GM19351 (cell line): ENCODE measurements at regions not wholly inside any gene's neighbourhood (a gene's known extent, or its start where the extent isn't known, plus 50 kb on each side); places are given as distances from the start of the nearest gene placed in this dataset.

Experiments
- ATAC-seq: cut with Tn5 transposase; IDR thresholded peaks from one replicate; pipeline ENCODE4 v1.9.1; 2021; ENCODE audit warnings: mild to moderate bottlenecking, moderate library complexity; ENCODE audit not compliant: unreplicated experiment

DNA sequence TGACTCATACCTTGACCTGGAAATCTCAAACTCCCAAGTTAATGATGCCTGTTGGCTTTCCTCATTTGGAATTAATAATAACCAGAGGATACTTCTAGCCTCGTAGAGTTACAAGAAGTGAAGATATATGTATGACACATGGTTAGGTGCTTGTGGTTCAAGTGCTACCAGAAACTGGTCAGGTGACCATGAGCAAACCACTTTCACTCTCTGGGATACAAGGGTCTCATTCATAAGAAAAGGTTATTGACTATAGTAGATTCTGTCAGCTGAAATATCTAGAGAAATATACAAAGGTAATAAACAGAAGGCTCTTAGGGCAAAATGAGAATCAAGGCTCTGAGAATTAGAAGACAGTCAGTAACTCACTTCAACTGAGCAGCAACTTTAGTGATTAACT lies 233.3 kb downstream of the KCNA4 start:
- no peak for ATAC-seq

DNA sequence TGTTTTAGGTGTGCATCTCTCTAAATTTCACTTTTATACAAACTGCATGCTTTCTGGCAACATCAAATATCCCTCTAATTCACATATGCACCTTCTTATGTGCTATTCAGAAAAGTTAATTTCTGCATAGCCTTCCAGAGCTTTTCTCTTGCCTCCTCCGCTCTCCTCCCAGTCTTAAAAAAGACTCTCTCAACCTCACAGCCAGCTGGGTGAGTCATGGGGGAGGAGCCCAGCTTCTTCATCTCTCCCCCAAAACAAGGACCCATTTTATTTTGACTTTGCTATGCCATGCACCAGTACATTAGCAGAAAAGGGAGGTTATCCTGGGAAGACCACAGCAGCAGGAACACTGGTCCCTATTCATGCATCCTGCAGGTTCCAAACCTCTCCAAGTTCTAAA lies 234.4 kb downstream of the KCNA4 start:
- ATAC-seq: no peak

DNA sequence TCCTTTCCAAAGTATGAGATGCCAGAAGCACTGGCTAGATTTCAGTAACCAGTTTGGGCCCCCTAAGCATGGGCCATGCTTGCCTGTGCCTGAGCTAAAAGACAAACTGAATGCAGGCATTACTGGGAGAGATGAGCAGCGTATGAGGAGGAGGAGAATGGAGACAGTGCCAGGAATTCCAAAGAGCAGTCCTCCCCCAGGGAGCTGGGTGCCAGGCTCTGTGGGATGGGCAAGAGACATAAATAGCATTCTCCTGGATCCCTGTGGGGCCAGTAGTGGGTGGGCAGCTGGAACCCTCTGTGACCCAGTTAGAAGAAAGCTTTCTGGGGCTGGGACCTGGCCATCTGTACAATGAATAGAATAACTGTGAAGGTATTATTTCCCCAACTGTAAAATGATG lies 235.6 kb downstream of the KCNA4 start:
- ATAC-seq: no peak

DNA sequence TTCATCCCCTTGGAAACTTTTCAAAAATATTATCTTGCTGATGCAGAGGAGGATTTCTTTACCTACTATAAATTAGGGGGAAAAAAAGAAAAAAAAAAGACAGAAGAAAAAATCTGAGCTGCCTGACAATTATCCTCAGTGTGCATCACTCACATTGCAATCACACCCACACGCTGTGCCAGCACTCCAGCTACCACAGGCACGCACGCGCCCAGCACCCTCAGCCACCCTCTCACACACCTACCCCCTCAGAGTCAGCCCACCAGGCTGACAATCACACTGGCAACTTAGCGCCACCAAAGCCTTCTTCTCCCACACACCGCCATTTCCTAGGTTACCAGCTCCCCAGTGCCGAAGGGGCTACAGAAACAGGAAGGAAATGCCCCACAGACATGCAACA lies 236.1 kb downstream of the KCNA4 start:
- no peak for ATAC-seq

DNA sequence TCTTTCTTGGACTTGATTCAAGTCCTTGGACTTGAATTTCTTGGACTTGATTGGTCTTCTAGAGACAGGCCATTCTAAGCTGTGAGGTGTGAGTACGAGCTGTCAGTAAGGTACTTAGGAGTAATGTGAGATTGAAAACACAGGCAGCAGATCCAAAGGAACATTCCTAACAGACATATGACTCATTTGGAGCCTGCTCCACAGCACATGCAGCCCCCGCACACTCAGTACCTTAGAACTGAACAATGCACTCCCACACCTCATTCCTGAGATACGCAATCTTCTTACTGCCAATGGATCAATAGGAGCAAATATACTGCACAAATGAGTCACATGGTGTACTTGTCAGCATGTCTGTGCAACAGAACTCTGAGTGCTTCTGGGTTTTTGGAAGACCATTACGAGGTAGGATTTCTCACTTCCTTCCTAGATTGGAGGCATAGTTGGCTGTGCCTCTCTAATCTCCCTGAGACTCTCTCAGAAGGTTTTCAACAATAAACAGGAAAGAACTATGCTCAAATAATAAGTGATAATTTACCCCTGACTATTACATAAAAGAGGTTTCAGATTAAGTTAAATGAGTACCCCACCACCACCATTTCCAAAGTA lies 243.1 kb downstream of the KCNA4 start:
- no peak for ATAC-seq

DNA sequence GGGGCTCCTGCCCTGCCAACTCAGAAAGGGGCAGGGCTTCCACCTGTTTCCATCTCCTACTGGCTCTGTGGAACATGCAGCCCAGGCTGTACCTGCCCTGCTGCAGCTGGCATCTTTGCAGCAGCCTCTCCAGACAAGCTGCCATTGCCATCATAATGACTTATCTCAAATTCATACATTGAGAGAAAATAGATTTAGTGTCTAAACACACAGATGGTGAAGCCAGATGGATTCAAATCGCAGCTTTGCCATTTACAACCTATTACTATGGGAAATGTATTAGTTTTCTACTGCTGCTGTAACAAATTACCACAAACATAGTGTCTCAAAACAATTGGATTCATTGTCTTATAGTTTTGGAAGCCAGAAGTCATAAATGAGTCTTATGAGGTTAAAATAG lies 260.0 kb downstream of the KCNA4 start:
- no peak for ATAC-seq

DNA sequence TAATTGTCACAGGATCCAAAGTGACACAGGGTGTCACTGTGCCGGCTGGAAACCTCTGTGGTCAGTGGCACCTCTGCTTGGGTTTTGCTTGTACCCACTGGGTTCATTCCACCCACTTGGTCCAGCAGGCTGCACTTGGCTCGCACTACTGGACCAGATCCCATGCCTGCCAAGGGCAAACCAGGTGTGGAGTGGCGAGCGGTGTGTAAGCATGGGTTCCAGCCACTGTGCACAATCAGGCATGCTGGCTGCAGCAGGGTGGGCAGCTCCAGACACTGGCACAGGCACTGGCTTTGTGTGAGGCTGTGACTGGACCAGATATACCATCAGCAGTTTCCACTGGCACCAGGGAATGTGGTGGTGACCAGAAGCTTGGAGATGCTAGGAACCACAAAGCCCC lies 261.4 kb downstream of the KCNA4 start:
- ATAC-seq: no peak

DNA sequence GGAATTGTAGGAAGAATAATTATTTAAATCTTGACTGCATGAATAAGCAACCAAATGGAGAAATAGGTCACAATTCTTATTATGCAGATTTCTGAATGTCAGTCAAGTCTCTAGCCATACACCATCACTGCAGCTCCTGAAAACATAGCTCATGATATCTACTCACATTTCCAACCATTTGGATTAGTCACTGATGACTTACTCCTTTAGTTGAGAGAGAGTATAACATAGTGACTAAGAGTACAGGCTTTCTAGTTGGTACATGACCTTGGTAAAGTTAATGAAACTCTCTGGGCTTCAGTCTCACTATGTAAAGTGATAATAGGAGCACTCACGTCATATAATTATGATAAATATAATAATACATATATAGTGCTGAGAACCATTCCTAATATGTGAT lies 265.2 kb downstream of the KCNA4 start:
- ATAC-seq: no peak

DNA sequence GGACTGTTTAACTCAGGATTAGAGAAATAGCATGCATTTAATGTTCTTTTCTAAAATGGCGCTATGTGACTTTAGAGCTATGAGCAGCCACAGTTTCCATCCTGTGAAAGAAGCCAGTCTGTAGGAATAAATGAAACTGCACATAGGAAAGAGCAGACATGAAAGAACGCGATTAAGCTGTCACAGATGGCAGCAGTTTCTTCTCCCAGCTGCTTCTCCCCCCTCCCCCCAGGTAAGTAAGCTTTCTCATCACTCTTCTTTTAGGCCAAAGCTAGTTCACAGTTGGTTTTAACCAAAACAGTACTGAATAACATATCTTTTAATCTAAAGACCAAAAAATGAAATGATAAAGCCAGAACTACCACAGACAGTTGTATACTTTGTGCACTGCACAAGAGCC lies 266.4 kb downstream of the KCNA4 start:
- no peak for ATAC-seq

DNA sequence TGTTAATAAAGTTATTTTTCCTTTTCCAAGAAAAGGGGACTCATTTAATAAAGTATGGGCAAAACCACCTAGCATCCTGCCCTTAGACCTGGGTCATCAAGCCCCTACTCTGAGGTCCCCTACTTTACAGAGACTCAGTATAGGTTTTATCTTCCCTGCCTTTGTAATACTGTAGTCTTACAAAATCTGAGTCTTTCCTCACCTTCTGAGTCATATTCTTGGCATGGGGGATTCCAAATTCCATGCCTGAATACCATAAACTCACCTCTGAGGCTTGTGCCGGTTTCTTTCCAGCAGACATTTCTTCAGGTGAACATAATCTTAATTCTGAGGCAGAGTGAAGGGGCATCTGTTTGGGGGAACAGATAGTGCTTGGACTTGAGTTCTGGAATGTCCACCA lies 282.5 kb downstream of the KCNA4 start:
- no peak for ATAC-seq

DNA sequence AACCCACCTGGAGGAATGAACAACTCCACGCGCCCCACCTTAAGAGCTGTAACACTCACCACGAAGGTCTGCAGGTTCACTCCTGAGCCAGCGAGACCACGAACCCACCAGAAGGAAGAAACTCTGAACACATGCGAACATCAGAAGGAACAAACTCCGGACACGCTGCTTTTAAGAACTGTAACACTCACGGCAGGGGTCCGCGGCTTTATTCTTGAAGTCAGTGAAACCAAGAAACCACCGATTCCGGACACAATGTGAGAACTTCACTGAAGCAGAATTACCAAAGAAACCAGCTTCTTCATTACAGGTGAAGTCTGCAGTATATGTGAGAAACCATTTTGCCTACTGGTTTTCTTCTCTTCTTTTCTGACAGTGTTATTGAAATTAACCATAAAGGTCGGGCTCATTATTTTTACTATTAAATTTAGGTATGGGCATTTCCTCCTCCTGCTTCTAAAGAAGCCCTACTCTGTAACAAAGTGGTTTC lies 303.0 kb downstream of the KCNA4 start:
- no peak for ATAC-seq

DNA sequence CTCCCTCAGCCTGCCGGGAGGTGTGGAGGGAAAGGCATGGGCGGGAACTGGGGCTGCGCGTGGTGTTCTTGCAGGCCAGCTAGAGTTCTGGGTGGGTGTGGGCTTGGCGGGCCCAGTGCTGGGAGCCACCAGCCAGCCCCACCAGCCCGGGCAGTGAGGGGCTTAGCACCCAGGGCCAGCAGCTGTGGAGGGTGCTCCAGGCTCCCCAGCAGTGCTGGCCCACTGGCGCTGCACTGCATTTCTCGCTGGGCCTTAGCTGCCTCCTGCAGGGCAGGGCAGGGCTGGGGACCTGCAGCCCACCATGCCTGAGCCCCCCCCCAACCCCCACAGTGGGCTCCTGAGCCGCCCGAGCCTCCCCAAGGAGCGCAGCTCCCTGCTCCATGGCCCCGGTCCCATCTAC lies 304.2 kb downstream of the KCNA4 start:
- no peak for ATAC-seq

DNA sequence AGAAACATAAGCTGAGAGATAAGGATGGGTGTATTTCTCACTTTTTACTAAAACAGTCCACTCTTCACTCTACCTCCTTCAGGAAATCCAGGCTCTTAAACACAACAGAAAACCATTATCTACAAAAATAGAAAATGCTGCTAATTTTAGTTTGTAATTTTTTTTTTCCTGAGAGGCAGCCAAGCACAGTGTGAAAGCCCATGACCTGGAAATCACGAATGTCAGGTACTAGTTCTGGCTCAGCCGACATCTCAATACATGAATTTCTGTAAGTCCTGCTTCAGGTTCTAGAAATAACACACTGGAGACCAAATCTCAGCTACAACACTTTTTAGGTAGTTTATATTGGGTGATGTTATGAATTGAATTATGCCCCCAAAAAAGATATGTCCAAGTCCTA lies 308.9 kb downstream of the KCNA4 start:
- no peak for ATAC-seq

DNA sequence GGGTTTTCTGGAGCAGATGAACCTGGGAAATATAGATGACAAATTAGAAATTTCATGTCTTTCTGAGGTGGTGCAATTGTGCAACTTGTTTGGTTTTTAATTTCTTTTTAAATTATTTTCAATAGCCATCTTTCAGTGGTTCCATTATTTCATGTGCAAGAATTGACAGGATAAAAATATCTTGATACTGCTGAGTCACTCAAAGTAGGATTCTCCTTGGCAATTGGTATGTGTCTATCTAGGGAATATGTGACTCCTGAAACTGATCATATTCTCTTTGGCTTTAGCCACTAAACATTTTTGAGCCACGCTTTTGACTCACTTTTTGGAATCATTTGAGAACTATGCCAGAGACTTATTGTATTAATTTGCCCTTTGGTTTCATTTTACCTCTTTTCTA lies 331.5 kb downstream of the KCNA4 start:
- ATAC-seq: no peak

DNA sequence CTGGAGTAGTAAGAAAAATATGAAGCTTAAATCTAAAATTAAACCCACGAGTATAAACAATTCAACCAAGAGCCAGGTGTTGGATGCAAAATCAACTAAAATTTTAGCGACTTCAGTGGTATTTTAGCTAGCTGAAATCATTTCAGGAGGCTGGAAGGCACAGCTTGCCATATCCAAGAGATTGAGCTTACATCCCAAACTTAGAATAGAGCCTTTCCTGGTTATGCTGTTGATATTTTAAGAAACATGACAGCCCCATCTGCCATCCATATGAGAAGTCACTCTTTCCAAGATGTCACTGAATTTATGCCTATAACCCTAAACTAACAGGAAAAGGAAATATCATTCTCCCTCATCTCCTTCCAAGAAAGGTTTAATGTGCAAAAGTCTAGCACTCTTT lies 334.0 kb downstream of the KCNA4 start:
- no peak for ATAC-seq

DNA sequence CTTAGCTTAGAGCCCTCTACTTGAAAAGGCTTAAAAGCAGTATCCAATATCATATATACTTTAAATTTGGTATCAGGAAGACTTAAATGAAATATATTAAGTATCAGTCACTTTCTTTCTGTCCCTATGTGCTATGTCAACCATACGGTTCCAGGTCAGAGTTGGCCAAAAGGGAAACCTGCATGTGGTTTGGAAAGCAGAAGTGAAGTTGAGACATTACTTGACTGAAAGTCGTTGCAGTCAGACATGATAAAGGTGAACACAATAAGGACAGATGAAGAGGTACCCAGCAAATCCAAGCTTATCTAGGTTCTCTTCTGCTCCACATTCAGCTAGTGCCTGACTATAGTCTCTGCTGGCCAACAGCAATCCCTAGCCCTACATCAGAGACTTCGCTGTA lies 336.8 kb downstream of the KCNA4 start:
- ATAC-seq: peak; percentile 90

DNA sequence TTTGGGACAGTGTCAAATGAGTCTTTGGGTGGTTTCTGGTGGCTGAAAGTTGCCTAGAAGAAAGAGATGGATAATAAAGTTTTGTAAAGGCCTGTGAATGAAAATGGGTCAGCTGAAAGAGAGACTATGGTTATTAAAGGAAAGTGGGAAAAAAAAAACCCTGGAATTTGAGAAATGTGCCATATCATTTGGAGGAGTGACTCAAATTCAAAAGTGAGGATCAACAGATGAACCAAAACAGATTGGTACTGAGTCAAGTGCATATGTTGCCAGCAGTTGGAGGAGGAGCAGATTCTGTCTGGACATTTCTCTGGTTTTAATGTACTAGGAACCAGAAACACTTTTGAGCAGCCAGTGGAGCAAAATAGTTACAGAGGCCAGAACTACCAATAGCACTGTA lies 339.8 kb downstream of the KCNA4 start:
- no peak for ATAC-seq

DNA sequence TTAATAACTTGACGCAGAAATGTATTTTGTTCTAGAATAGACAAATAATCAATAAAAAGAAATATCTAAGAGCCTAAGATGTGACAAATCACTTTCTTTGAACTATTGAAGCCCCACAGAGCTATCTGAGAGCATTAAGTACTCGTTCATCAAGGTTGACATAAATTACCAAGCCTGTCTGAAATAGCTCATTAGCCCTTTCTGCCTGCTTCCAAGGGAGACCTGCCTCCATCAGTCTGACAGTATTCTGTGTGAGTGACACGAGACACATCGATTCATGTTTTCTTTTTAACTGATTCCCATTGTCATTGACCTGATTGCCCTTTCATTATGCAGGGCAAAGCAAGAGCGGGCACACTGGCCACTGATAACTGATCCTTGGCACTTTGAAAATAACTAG lies 347.5 kb downstream of the KCNA4 start:
- ATAC-seq: no peak

DNA sequence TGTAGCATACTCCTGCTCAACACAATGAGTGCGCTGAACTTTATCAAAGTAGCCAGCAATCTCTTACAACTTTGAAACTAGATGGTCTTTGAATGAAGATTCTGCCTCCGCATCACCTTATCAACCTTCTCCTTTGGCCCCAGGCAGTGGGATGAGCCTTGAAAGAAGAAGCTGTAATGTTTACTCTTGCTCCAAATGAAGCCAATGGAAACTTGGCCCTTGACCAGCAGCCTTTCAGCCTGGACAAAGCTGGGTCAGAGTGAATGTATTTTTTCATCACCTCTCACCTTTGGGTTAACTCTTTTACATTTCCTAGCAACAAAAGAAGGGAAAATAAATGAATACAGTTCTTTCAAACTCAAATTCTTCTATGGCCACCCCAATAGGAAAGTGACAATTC lies 359.1 kb downstream of the KCNA4 start:
- no peak for ATAC-seq

DNA sequence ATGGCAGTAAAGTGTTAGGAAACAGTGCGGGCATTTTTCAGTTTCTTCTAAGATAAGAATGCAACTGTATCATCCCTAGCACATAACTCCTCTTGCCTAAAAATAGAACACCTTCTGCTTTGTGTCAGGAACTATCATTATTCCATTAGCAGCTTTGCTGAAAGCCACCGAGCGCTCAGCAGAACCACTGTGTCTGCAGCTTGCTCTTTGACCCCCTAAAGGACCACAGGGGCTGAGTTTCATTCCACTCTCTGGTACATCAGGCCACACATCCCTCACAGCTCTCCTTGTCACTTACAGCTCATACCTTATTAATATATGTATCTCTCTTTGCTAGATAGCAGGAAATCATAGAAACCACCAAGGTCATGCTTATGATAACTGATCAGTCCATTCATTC lies 360.2 kb downstream of the KCNA4 start:
- no peak for ATAC-seq

DNA sequence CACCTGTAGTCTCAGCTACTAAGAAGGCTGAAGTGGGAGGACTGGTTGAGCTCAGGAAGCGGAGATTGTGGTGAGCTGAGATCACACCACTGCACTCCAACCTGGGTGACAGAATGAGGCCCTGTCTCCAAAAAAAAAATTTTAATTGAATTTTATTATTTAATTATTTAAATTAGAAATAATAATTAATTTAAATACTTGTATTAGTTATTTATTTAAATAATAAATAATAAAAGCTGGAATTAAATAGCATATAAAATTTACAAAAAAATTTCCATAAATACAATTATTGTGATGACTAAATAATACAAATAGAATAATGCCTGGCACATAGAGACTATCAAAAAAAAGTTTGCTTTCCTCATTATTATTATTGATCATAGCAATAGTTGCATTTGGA lies 371.5 kb downstream of the KCNA4 start:
- ATAC-seq: no peak

DNA sequence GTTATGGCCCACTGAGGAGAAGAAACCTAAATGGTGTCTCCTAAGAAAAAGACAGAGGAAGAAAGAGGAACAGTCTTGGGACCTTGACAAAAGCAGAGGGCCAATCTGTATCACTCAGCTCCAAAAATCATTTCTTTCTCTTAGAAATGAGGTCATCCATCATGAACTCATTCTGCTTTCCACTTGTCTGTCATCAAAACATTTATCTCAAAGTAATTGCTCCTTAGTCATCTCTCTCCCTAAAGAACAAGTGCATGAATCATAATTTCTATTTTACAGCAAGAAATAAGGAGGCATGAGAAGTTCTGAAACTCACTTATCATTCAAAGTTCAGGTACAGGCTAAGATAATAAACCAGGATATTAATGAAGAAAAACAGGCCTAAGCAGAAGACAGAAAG lies 375.6 kb downstream of the KCNA4 start:
- no peak for ATAC-seq

DNA sequence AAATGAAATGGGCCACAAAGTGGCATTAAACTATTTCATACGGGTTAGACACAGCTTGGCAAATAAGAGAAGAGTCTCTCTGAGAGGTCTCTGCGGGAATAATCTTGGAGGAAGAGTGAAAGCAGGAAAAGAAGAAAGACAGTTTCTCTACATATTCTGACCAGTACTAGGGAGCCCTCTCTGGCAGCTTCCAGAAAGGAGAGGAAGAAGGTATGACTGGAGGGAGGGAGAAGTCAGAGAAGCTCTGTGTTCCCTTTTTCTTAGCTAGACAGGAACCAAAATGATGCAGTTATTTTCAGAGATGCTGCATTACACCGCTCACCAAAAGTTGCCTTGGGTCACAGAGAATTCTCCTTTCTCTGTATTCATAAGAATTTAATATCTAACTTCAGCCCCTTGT lies 382.1 kb downstream of the KCNA4 start:
- ATAC-seq: no peak

DNA sequence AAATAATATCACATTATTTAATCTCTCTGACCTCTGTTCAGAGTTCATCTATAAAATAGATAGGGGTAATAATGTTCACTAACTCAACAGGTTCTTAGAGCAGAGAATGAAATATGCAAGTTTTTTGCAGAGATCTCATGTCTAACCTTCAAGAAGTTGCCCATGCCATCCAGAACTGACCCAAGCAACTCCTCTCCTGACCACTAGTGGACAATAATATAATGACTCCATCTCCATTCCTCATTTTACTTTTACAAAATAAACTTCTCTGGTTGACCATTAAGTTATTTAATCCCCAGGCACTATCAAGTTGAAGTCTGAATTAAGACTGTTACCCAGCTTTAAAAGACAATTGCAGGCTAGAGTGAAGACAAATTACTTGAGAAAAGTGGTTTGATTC lies 382.6 kb downstream of the KCNA4 start:
- no peak for ATAC-seq
